WI38 (cell line): ENCODE measurements at regions not wholly inside any gene's neighbourhood (a gene's known extent, or its start where the extent isn't known, plus 50 kb on each side); places are given as distances from the start of the nearest gene placed in this dataset.

ENCODE experiments used
- H3K4me3 ChIP-seq: 2 replicates; pipeline ENCODE4 v1.5.1; 2011; ENCODE audit warnings: low read depth, mild to moderate bottlenecking, control low read depth, low read length
- TF ChIP-seq, protein P1 (sequence below): IDR thresholded peaks from 2 replicates; pipeline ENCODE4 v1.5.1; 2012; ENCODE audit warnings: low read depth, mild to moderate bottlenecking, control low read depth, low read length

- no peak overlapping the region for H3K4me3 ChIP-seq
- TF ChIP-seq, protein P1, sequence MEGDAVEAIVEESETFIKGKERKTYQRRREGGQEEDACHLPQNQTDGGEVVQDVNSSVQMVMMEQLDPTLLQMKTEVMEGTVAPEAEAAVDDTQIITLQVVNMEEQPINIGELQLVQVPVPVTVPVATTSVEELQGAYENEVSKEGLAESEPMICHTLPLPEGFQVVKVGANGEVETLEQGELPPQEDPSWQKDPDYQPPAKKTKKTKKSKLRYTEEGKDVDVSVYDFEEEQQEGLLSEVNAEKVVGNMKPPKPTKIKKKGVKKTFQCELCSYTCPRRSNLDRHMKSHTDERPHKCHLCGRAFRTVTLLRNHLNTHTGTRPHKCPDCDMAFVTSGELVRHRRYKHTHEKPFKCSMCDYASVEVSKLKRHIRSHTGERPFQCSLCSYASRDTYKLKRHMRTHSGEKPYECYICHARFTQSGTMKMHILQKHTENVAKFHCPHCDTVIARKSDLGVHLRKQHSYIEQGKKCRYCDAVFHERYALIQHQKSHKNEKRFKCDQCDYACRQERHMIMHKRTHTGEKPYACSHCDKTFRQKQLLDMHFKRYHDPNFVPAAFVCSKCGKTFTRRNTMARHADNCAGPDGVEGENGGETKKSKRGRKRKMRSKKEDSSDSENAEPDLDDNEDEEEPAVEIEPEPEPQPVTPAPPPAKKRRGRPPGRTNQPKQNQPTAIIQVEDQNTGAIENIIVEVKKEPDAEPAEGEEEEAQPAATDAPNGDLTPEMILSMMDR, result no peak
Measured at GRCh38 chr5:24272741-24273140, 372.0 kb downstream of the CDH10 start.

DNA sequence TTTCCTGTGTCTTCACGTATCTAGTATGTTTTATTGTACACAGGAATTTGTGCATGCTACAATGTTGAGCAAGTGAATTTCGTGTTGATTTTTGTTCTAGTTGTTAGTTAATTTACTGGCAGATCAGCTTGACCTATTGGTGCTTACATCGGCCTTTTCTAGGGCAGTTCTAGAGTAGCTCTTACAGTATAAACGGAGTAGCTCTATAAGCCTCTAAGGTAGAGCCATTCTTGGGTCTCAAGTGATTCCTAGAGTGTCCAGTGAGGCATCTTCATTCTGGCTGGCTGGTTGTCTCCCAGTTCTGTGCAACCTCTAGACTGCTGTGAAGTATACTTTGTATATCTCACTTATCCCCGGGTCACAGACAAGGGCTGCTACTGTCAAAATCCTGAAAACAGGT lies 364.6 kb downstream of the CDH10 start:
- no peak overlapping the region for H3K4me3 ChIP-seq
- TF ChIP-seq, protein P1, result no peak

- TF ChIP-seq, protein P1, result no peak
- no peak overlapping the region for H3K4me3 ChIP-seq
Measured at GRCh38 chr5:24281818-24282217, 363.0 kb downstream of the CDH10 start.

GRCh38 chr5:24289582-24290335 lies 355.0 kb downstream of the CDH10 start:
- TF ChIP-seq, protein P1, result no peak
- H3K4me3 ChIP-seq, result no peak overlapping the region

DNA sequence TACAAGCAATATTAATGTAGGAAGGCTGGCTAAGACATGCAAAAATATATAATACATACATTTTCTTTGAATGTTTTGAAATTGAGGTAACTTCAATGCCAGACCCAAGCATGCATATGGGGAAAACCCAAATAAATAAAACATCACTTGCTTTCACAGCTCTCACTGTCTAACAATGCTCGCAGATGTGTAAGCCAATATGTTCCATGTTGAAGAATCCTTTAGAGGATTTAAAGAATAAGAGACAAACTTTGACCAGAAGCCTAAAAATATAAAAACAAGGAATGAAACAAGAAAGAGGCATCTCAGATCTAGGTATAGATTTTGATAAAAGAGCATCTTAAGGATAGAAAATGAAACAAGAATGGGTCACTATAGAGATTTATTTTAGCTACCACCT lies 354.2 kb downstream of the CDH10 start:
- TF ChIP-seq, protein P1, result no peak
- H3K4me3 ChIP-seq, result no peak overlapping the region

- H3K4me3 ChIP-seq, result no peak overlapping the region
- TF ChIP-seq, protein P1, result no peak
Measured at GRCh38 chr5:24291916-24292315, 352.9 kb downstream of the CDH10 start.

DNA sequence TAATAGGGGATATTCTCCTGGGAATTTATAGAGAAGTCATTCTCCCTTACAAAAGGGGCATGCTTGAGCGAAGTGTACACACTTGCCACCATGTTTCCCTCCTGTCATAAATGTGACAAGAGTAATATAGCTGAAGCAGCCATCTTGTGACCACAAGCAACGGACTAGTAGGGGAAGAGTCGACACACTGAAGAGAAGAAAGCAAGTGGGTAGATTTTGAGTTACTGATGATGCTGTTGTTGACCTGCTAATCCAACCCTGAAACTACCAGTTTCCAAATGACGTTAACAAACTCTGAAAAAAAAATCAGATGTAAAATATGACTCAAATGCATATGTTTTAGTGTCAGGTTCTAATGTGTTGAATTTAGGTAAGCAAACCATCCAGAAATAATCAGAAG lies 350.4 kb downstream of the CDH10 start:
- TF ChIP-seq, protein P1, result no peak
- H3K4me3 ChIP-seq, result no peak overlapping the region
